Mesothelial cell of epicardium (in vitro differentiated cells): ENCODE measurements at regions not wholly inside any gene's neighbourhood (a gene's known extent, or its start where the extent isn't known, plus 50 kb on each side); places are given as distances from the start of the nearest gene placed in this dataset.

Source experiments
- DNase-seq, 2 experiments: peaks; one replicate each; pipeline ENCODE4 v3.0.0; 2021; ENCODE audit warnings: low spot score in 2 of 2; ENCODE audit not compliant: unreplicated experiment in 2 of 2
- H3K27ac Mint-ChIP-seq: 2 replicates; pipeline ENCODE4 v1.8.0; 2021; ENCODE audit warnings: mixed read lengths
- H3K27me3 Mint-ChIP-seq: 2 replicates; pipeline ENCODE4 v1.8.0; 2021; ENCODE audit warnings: low read depth, mixed read lengths
- H3K36me3 Mint-ChIP-seq: 2 replicates; pipeline ENCODE4 v1.8.0; 2021; ENCODE audit warnings: mixed read lengths
- H3K4me1 Mint-ChIP-seq: 2 replicates; pipeline ENCODE4 v1.8.0; 2021; ENCODE audit warnings: mixed read lengths
- H3K4me3 Mint-ChIP-seq: 2 replicates; pipeline ENCODE4 v1.8.0; 2021; ENCODE audit warnings: mild to moderate bottlenecking, moderate library complexity, mixed read lengths
- H3K9me3 Mint-ChIP-seq: 2 replicates; pipeline ENCODE4 v1.8.0; 2021; ENCODE audit warnings: mixed read lengths
- CTCF ChIP-seq: fragments of 200-600 bp; sonication (generic); IDR thresholded peaks from one replicate; pipeline ENCODE4 v1.5.0; 2021; ENCODE audit warnings: antibody characterized with exemption; ENCODE audit not compliant: unreplicated experiment

DNA sequence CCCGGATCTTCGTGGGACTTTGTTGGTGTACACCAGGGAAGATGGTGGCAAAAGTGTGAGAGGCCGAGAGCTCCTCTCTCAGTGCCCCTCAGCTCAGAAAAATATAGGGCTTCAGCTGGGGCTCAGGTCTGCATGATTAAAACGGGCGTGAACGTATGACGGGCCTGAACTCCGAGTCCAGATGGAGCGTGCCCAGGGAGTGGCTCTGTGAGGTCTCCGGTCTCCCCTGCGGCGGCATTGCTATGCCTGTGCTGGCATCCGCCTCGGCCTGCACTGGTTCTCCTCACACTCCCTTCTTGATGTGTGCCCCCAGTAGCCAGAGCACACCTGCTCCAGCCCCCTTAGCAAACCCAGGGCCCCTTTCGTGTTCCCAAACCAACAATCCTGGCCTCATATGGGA is 82.0 kb downstream of the TEX29 start:
- H3K9me3 Mint-ChIP-seq: no peaks in the 10 kb centered on the region
- no peak overlapping the region for H3K27ac Mint-ChIP-seq
- no peaks in the 10 kb centered on the region for H3K4me1 Mint-ChIP-seq
- H3K4me3 Mint-ChIP-seq: no peak overlapping the region
- DNase-seq: no peak
- peaks cover 42% of the 10 kb centered on the region for H3K27me3 Mint-ChIP-seq
- H3K36me3 Mint-ChIP-seq: no peaks in the 10 kb centered on the region
- TF ChIP-seq CTCF: no peak

DNA sequence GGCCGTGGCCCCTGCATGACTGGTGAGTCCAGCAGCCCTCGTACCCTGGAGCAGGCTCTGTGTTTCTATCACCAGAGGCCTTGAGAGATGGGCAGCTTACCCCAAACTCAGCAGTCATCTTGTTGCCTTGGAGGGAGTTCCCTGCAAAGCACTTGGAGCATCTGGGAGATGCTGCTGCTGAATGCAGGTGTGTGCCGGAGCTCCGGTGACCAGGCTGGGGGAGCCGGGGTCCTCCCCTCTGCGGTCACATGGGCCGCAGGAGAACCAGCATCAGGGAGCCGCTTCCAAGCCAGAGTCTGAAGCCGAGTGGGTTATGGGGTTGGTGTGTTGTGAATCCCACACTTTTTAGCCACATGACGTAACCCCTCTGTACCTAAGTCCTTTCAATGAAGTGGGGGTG is 82.8 kb downstream of the TEX29 start:
- H3K27ac Mint-ChIP-seq: no peak overlapping the region
- H3K4me1 Mint-ChIP-seq: no peaks in the 10 kb centered on the region

DNA sequence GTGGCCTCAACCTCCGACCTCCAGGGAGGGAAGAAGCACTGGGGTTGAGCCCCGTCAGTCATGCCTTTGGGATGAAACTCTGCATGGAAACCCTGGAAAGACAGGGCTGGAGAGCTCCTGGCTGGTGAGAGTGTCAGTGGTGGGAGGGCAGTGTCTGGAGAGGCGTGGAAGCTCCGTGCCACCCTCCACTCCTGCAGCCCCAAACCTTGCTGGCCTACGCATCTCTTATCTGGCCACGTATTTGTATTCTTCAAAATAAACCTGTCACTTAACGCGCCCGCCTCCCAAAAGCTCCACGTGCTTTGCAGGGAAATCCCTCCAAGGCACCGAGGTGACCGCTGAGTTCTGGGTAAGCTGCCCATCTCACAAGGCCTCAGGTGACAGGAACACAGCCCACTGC is 84.3 kb downstream of the TEX29 start:
- H3K9me3 Mint-ChIP-seq: no peaks in the 10 kb centered on the region
- H3K36me3 Mint-ChIP-seq: no peaks in the 10 kb centered on the region
- no peak for TF ChIP-seq CTCF
- no peak for DNase-seq
- H3K27ac Mint-ChIP-seq: no peak overlapping the region
- H3K27me3 Mint-ChIP-seq: peaks cover 52% of the 10 kb centered on the region
- no peaks in the 10 kb centered on the region for H3K4me1 Mint-ChIP-seq
- no peak overlapping the region for H3K4me3 Mint-ChIP-seq

More for the DNA sequence above, 82.8 kb downstream of the TEX29 start:
- peak in 1 of 2 experiments; percentile 6 for DNase-seq
- Mint-ChIP-seq H3K36me3 (no peaks in the 10 kb centered on the region), H3K27me3 (peaks cover 42% of the 10 kb centered on the region), H3K9me3 (no peaks in the 10 kb centered on the region), H3K4me3 (no peak overlapping the region)
- no peak for TF ChIP-seq CTCF

DNA sequence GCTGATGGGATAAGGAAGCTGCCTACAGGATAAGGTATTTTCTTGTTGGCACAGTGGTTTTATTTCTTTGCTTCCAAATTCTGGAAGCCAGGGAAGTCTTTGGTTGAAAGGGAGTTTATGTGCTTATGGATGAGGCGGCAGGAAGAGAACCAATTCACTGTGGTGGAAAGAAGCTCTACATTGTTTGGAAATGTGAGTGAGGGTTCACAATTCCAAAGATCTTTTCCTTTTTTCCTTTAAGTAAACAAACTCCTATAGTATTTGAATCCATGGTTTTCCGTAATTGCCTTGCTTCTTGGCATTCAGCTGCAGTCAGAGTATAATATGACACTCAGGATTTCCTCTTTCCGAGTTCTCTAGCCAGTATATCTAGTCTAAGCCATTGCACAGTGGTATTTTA is 86.2 kb downstream of the TEX29 start:
- no peak overlapping the region for H3K27ac Mint-ChIP-seq
- H3K27me3 Mint-ChIP-seq: peaks cover 55% of the 10 kb centered on the region
- H3K4me3 Mint-ChIP-seq: no peak overlapping the region
- H3K9me3 Mint-ChIP-seq: no peaks in the 10 kb centered on the region
- H3K36me3 Mint-ChIP-seq: no peaks in the 10 kb centered on the region
- H3K4me1 Mint-ChIP-seq: no peaks in the 10 kb centered on the region
- no peak for TF ChIP-seq CTCF
- DNase-seq: no peak

- Mint-ChIP-seq H3K27ac (no peak overlapping the region), H3K4me3 (no peak overlapping the region), H3K9me3 (no peaks in the 10 kb centered on the region), H3K4me1 (no peaks in the 10 kb centered on the region), H3K36me3 (no peaks in the 10 kb centered on the region), H3K27me3 (peaks cover 62% of the 10 kb centered on the region)
- no peak for TF ChIP-seq CTCF
- no peak for DNase-seq
Observed at GRCh38 chr13:111407381-111408131, 87.1 kb downstream of the TEX29 start.
